HepG2 (cell line): ENCODE measurements at regions not wholly inside any gene's neighbourhood (a gene's known extent, or its start where the extent isn't known, plus 50 kb on each side); places are given as distances from the start of the nearest gene placed in this dataset.

Experiments
- ATAC-seq: fragments of 200-7000 bp; cut with Tn5 transposase; 3 replicates; pipeline ENCODE4 v1.9.1; 2020; ENCODE audit warnings: mild to moderate bottlenecking, moderate library complexity
- BruUV-seq: library from RNA; stranded (reverse); fragments of 400-500 nt; replicated peaks from 2 replicates; lab custom pipeline; 2021; lab: Mats Ljungman, UMichigan
- CTCF ChIA-PET: fragments of 300-600 bp; formaldehyde crosslinking; extraction: SDS; loops from one replicate; lab custom pipeline; 2021; ENCODE audit warnings: low total read pairs, inconsistent platforms, low intra/inter-chr PET ratio; lab: Yijun Ruan, JAX
- POLR2A ChIA-PET: fragments of 350-600 bp; sonication (Branson Sonifier 250); formaldehyde crosslinking; loops from one replicate; lab custom pipeline; 2020; ENCODE audit warnings: antibody characterized with exemption, inconsistent platforms; lab: Yijun Ruan, JAX
- DNase-seq: peaks from one replicate; pipeline ENCODE4 v3.0.0-alpha.2; 2015; ENCODE audit warnings: low spot score
- FAIRE-seq: peaks from 3 replicates; lab custom pipeline; 2011; peaks lifted over from hg19 to GRCh38; lab: Jason Lieb, UNC
- H2AFZ ChIP-seq: one replicate; pipeline ENCODE4 v1.6.1; 2011; ENCODE audit warnings: low read length, inconsistent platforms
- H3K27ac ChIP-seq: fragments of 300-600 bp; 3 replicates; pipeline ENCODE4 v1.8.0; 2011; ENCODE audit warnings: mixed run types, mild to moderate bottlenecking, mixed read lengths, low read length, inconsistent platforms; ENCODE audit not compliant: insufficient read depth; ENCODE audit errors: extremely low read length
- H3K27me3 ChIP-seq, 2 experiments: fragments of 200-600 bp in 1 of 2; 2 replicates in 1 of 2; 3 replicates in 1 of 2; pipeline versions ENCODE4 v1.6.0 to v1.8.0; 2011; ENCODE audit warnings: low read length in 2 of 2, mild to moderate bottlenecking in 2 of 2, moderate library complexity in 2 of 2, inconsistent platforms in 1 of 2; ENCODE audit not compliant: insufficient read depth in 2 of 2, control insufficient read depth in 1 of 2
- H3K36me3 ChIP-seq, 2 experiments: fragments of 200-600 bp in 1 of 2; replicated peaks in 1 of 2; 2 replicates in 1 of 2; 3 replicates in 1 of 2; pipeline versions ENCODE4 v1.5.1 to v1.8.0; 2011; ENCODE audit warnings: low read length in 2 of 2, inconsistent platforms in 1 of 2; ENCODE audit not compliant: insufficient read depth in 2 of 2, control insufficient read depth in 1 of 2
- H3K4me1 ChIP-seq: 2 replicates; pipeline ENCODE4 v1.5.1; 2012; ENCODE audit warnings: low read length, inconsistent platforms; ENCODE audit not compliant: insufficient read depth
- H3K4me2 ChIP-seq: 2 replicates; pipeline ENCODE4 v1.6.0; 2011; ENCODE audit warnings: low read depth, low read length, inconsistent platforms
- H3K4me3 ChIP-seq, 3 experiments: fragments of 200-600 bp in 1 of 3; sonication (generic), shearing (Covaris generic) in 1 of 3; replicated peaks in 1 of 3; 2 replicates each; pipeline ENCODE4 v1.5.1; 2011 to 2016; ENCODE audit warnings: low read length in 3 of 3, inconsistent platforms in 2 of 3, low read depth in 2 of 3, mild to moderate bottlenecking in 2 of 3, control low read depth in 1 of 3, mixed read lengths in 1 of 3; ENCODE audit not compliant: insufficient read depth in 1 of 3
- H3K79me2 ChIP-seq: one replicate; pipeline ENCODE4 v1.6.1; 2011; ENCODE audit warnings: low read length, inconsistent platforms; ENCODE audit not compliant: insufficient read depth
- H3K9ac ChIP-seq: 2 replicates; pipeline ENCODE4 v1.6.0; 2011; ENCODE audit warnings: mild to moderate bottlenecking, low read depth, low read length, inconsistent platforms; ENCODE audit not compliant: insufficient read depth
- H3K9me3 ChIP-seq: 2 replicates; pipeline ENCODE4 v1.5.1; 2012; ENCODE audit warnings: mild to moderate bottlenecking, low read length
- H4K20me1 ChIP-seq: 2 replicates; pipeline ENCODE4 v1.6.0; 2011; ENCODE audit warnings: inconsistent platforms, mild to moderate bottlenecking, low read length, moderate library complexity; ENCODE audit not compliant: insufficient read depth
- ELF1 ChIP-seq: sonication (generic); formaldehyde crosslinking; IDR thresholded peaks from 2 replicates; pipeline ENCODE4 v1.4.0; 2020; ENCODE audit warnings: missing genetic modification reagents
- HDAC1 ChIP-seq: sonication (generic); formaldehyde crosslinking; IDR thresholded peaks from 2 replicates; pipeline ENCODE4 v1.5.1; 2020; ENCODE audit warnings: mild to moderate bottlenecking, missing genetic modification reagents
- SNAI1 ChIP-seq: sonication (generic); formaldehyde crosslinking; IDR thresholded peaks from 2 replicates; pipeline ENCODE4 v1.5.0; 2020; ENCODE audit warnings: mild to moderate bottlenecking, missing genetic modification reagents, borderline replicate concordance
- TFDP1 ChIP-seq: IDR thresholded peaks from 2 replicates; pipeline ENCODE4 v1.6.1; 2016; ENCODE audit warnings: missing compliant biosample characterization, missing genetic modification reagents, borderline replicate concordance
- TMF1 ChIP-seq: sonication (generic); formaldehyde crosslinking; IDR thresholded peaks from 2 replicates; pipeline ENCODE4 v1.8.1; 2022; ENCODE audit warnings: low read depth, missing genetic modification reagents
- ZBTB40 ChIP-seq, 2 experiments: fragments of 450-650 bp in 1 of 2; sonication (generic) in 1 of 2; formaldehyde crosslinking in 1 of 2; IDR thresholded peaks; 2 replicates each; pipeline versions ENCODE4 v1.6.1 to v1.8.0; 2016 to 2022; ENCODE audit warnings: antibody characterized with exemption in 1 of 2, mild to moderate bottlenecking in 1 of 2, missing genetic modification reagents in 1 of 2
- ZC3H13 ChIP-seq: sonication (generic); formaldehyde crosslinking; IDR thresholded peaks from 2 replicates; pipeline ENCODE4 v1.8.1; 2023; ENCODE audit warnings: mild to moderate bottlenecking, missing genetic modification reagents, moderate library complexity
- ZNF703 ChIP-seq: sonication (generic); formaldehyde crosslinking; IDR thresholded peaks from 2 replicates; pipeline ENCODE4 v1.5.1; 2020; ENCODE audit warnings: missing genetic modification reagents, mild to moderate bottlenecking, moderate library complexity, borderline replicate concordance
- ZNF737 ChIP-seq: sonication (generic); formaldehyde crosslinking; IDR thresholded peaks from 2 replicates; pipeline ENCODE4 v1.5.0; 2020; ENCODE audit warnings: missing genetic modification reagents, mild to moderate bottlenecking, borderline replicate concordance
- WGBS: methylation state at CpG from one replicate; pipeline ENCODE4 v1.1.6; 2017; ENCODE audit warnings: low lambda C conversion rate; 5-methylcytosine and 5-hydroxymethylcytosine counted together
- in situ Hi-C: cut with HindIII; loops from 2 replicates; pipeline ENCODE4 v1.10.0; 2017; ENCODE audit warnings: low pct_unique_long_range_greater_than_20kb; ENCODE audit not compliant: extremely low pct_ligation_motif_present
- intact Hi-C: fragments of 100-400 bp; cut with micrococcal nuclease; formaldehyde crosslinking; loops from one replicate; pipeline ENCODE4 v1.10.0; 2022; ENCODE audit not compliant: unreplicated experiment
- TF ChIP-seq, protein P1 (sequence below): sonication (generic); formaldehyde crosslinking; IDR thresholded peaks from 2 replicates; pipeline ENCODE4 v1.4.0; 2020; ENCODE audit warnings: missing genetic modification reagents

GRCh38 chr3:117624424-117624823 lies 914.8 kb downstream of the TUSC7 start:
- Histone ChIP-seq H3K27ac (no peak overlapping the region), H3K4me2 (no peak overlapping the region), H3K9me3 (no peaks in the 10 kb centered on the region), H3K4me1 (no peaks in the 10 kb centered on the region), H3K79me2 (no peaks in the 10 kb centered on the region), H3K27me3 (no peaks in the 10 kb centered on the region; a peak in 1 of 5 replicates), H3K9ac (no peak overlapping the region), H4K20me1 (no peaks in the 10 kb centered on the region), H3K4me3 (no peak overlapping the region), H3K36me3 (no peaks in the 10 kb centered on the region), H2AFZ (no peak overlapping the region)
- BruUV-seq, result no TSS peak
- 2% methylated on average over 3 of the region's 3 CpGs for WGBS
- ATAC-seq (no peak), DNase-seq (no peak), FAIRE-seq (no peak)
- in situ Hi-C loops (no loop called here), intact Hi-C loops (no loop called here)
- CTCF ChIA-PET, result no interaction called here
- POLR2A ChIA-PET, result no interaction called here
- no peak for TF ChIP-seq HDAC1 (CRISPR knock-in tag)
- TF ChIP-seq SNAI1 (CRISPR knock-in tag), result no peak
- TF ChIP-seq, protein P1, sequence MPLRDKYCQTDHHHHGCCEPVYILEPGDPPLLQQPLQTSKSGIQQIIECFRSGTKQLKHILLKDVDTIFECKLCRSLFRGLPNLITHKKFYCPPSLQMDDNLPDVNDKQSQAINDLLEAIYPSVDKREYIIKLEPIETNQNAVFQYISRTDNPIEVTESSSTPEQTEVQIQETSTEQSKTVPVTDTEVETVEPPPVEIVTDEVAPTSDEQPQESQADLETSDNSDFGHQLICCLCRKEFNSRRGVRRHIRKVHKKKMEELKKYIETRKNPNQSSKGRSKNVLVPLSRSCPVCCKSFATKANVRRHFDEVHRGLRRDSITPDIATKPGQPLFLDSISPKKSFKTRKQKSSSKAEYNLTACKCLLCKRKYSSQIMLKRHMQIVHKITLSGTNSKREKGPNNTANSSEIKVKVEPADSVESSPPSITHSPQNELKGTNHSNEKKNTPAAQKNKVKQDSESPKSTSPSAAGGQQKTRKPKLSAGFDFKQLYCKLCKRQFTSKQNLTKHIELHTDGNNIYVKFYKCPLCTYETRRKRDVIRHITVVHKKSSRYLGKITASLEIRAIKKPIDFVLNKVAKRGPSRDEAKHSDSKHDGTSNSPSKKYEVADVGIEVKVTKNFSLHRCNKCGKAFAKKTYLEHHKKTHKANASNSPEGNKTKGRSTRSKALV (CRISPR knock-in tag), result no peak
- no peak for TF ChIP-seq TFDP1 (CRISPR knock-in tag)
- no peak for TF ChIP-seq TMF1
- TF ChIP-seq ZNF737 (CRISPR knock-in tag), result no peak
- TF ChIP-seq ZNF703 (CRISPR knock-in tag), result no peak
- no peak for TF ChIP-seq ELF1 (CRISPR knock-in tag)
- TF ChIP-seq ZBTB40 (IDR thresholded peaks at IDR 0.05), result no peak
- TF ChIP-seq ZBTB40 (CRISPR knock-in tag; IDR thresholded peaks at IDR 0.05), result no peak
- TF ChIP-seq ZC3H13 (CRISPR knock-in tag), result no peak
